Stomach (tissue), 8 donors: ENCODE measurements at regions not wholly inside any gene's neighbourhood (a gene's known extent, or its start where the extent isn't known, plus 50 kb on each side); places are given as distances from the start of the nearest gene placed in this dataset.

Experiments used
- DNase-seq, 2 donors: peaks; one replicate each; pipeline versions ENCODE4 v3.0.0 to v3.0.0-alpha.2; 2013 to 2019
- H3K27ac ChIP-seq, 5 donors: fragments of 200-600 bp in 4 of 5; sonication (generic) in 4 of 5; one replicate each; pipeline ENCODE4 v1.5.1; 2013 to 2019; ENCODE audit warnings: mild to moderate bottlenecking in 1 of 5, moderate library complexity in 1 of 5
- H3K27me3 ChIP-seq, 3 donors: fragments of 200-600 bp; sonication (generic); one replicate each; pipeline ENCODE4 v1.5.1; 2017 to 2019; ENCODE audit warnings: mixed run types in 1 of 3
- H3K36me3 ChIP-seq, 4 donors: fragments of 200-600 bp; sonication (generic); 1 replicate in 3 of 4; 2 replicates in 1 of 4; pipeline ENCODE4 v1.5.1; 2016 to 2019
- H3K4me1 ChIP-seq, 4 donors: fragments of 200-600 bp; sonication (generic); one replicate each; pipeline ENCODE4 v1.5.1; 2016 to 2019
- H3K4me3 ChIP-seq, 4 donors: fragments of 200-600 bp; sonication (generic) in 3 of 4; one replicate each; pipeline ENCODE4 v1.5.1; 2016 to 2019; ENCODE audit warnings: mild to moderate bottlenecking in 1 of 4
- H3K9me3 ChIP-seq, 4 donors: fragments of 200-600 bp; sonication (generic); one replicate each; pipeline ENCODE4 v1.5.1; 2016 to 2019
- EP300 ChIP-seq: sonication (generic); formaldehyde crosslinking; IDR thresholded peaks from one replicate; pipeline ENCODE4 v1.6.1; 2017; ENCODE audit warnings: antibody characterized with exemption
- POLR2A ChIP-seq, 4 donors: fragments of 450-650 bp; IDR thresholded peaks; one replicate each; pipeline ENCODE4 v1.6.1; 2016; ENCODE audit warnings: antibody characterized with exemption in 4 of 4, control low read depth in 2 of 4, mild to moderate bottlenecking in 1 of 4, moderate library complexity in 1 of 4
- POLR2AphosphoS5 ChIP-seq, 3 donors: sonication (generic); formaldehyde crosslinking; IDR thresholded peaks; one replicate each; pipeline ENCODE4 v1.6.1; 2016; ENCODE audit warnings: antibody characterized with exemption in 3 of 3
- WGBS, 5 donors: extraction: QIAGEN DNeasy Blood & Tissue Kit in 3 of 5; methylation state at CpG; one replicate each; pipeline versions ENCODE4 v1.1.5 to v1.1.7; 2013 to 2018; 5-methylcytosine and 5-hydroxymethylcytosine counted together
- intact Hi-C: fragments of 100-400 bp; cut with DNase I; formaldehyde crosslinking; loops from one replicate; pipeline ENCODE4 v1.15.1; 2023; ENCODE audit warnings: low total_unique reads
- TF ChIP-seq, protein P1 (sequence below), 7 experiments: fragments of 450-650 bp in 4 of 7; fragments of 200-600 bp in 3 of 7; sonication (generic) in 3 of 7; IDR thresholded peaks; one replicate each; pipeline ENCODE4 v1.5.1; 2016 to 2019; ENCODE audit warnings: antibody characterized with exemption in 7 of 7, control low read depth in 2 of 7, mild to moderate bottlenecking in 1 of 7
- donor health status: healthy with polysubstance abuse.
- donor health status: Bipolar disorder and iron deficiency.
- donor health status: healthy.

DNA sequence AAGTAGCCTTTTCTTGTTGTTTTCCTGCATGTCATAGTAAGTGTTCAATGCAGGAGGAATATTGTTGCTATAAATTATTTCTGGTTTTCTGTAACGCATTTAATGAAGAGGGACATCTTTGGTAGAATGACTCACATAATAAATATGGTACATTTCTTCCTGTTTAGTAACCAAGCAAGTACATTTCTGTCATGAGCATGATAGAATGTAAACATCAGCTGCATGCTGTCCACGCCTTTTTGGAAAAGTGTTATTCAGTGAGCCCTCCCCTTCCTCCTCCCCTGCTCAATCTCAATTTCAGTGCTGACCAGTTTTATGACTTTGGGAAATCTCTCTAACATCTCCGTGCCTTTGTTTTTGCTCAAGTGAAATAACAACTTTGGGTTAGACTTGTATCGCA lies 664.0 kb downstream of the XPNPEP1 start:
- Histone ChIP-seq H3K27ac (no peak overlapping the region), H3K4me1 (no peaks in the 10 kb centered on the region), H3K9me3 (peaks cover 0 to 11% (median 7%) of the 10 kb centered on the region in 4 donors), H3K4me3 (no peak overlapping the region), H3K36me3 (no peaks in the 10 kb centered on the region), H3K27me3 (no peaks in the 10 kb centered on the region)
- TF ChIP-seq, protein P1, sequence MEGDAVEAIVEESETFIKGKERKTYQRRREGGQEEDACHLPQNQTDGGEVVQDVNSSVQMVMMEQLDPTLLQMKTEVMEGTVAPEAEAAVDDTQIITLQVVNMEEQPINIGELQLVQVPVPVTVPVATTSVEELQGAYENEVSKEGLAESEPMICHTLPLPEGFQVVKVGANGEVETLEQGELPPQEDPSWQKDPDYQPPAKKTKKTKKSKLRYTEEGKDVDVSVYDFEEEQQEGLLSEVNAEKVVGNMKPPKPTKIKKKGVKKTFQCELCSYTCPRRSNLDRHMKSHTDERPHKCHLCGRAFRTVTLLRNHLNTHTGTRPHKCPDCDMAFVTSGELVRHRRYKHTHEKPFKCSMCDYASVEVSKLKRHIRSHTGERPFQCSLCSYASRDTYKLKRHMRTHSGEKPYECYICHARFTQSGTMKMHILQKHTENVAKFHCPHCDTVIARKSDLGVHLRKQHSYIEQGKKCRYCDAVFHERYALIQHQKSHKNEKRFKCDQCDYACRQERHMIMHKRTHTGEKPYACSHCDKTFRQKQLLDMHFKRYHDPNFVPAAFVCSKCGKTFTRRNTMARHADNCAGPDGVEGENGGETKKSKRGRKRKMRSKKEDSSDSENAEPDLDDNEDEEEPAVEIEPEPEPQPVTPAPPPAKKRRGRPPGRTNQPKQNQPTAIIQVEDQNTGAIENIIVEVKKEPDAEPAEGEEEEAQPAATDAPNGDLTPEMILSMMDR (IDR thresholded peaks at IDR 0.05), result no peak
- TF ChIP-seq EP300 (no peak), POLR2A (IDR thresholded peaks at IDR 0.05) (no peak), POLR2AphosphoS5 (IDR thresholded peaks at IDR 0.05) (no peak)
- intact Hi-C loops, result no loop called here
- 51 to 68% (median 58%) methylated on average over 4 of the region's 4 CpGs for WGBS, 5 donors
- DNase-seq, result peak in 1 of 2 donors; percentile 13

DNA sequence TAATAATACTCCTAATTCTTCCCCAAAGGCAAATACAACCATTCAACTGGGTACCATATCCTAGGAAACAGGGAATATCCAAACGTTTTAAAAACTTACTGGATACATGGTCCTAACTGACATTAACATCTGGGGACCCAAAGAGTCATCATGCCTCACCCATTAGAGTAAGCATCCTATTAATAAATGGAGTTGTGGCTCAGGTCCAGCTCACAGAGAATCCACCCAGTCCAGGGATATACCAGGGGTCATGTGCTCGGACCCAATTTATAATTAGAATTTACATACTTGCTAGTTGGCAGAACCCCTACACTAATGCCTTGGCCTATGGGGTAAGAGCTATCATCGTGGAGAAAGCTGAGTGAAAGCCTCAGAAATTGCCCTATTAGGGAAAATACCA lies 670.0 kb downstream of the XPNPEP1 start:
- no peaks in the 10 kb centered on the region for H3K27me3 ChIP-seq
- H3K4me1 ChIP-seq, result no peaks in the 10 kb centered on the region
- H3K9me3 ChIP-seq, result peaks cover 0 to 7% (median 0%) of the 10 kb centered on the region in 4 donors
- intact Hi-C loops, result no loop called here
- DNase-seq, result no peak
- H3K4me3 ChIP-seq, result no peak overlapping the region
- H3K36me3 ChIP-seq, result no peaks in the 10 kb centered on the region
- TF ChIP-seq EP300, result no peak
- WGBS, 5 donors, result 64 to 82% (median 72%) methylated on average over 3 of the region's 3 CpGs
- no peak overlapping the region for H3K27ac ChIP-seq

DNA sequence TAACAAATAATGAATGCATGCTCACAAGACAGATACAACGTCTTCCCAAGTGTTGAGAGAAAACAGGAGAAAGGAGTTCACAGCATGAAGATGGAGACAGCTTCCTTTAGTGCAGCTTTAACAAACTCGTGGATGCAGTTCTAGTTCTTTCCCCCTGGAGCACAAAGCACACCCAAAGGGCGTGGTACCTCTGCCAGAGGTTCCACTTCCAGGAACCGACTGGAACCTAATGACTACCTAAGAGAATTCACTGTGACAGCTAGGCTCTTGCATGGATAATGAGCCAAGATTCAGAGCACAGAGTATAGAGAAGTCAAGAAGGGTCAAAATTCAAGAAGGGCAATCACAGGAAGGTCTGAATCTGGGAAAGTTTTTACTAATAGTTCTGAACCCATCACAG lies 673.2 kb downstream of the XPNPEP1 start:
- no peaks in the 10 kb centered on the region for H3K36me3 ChIP-seq
- no peak for DNase-seq
- intact Hi-C loops, result no loop called here

DNA sequence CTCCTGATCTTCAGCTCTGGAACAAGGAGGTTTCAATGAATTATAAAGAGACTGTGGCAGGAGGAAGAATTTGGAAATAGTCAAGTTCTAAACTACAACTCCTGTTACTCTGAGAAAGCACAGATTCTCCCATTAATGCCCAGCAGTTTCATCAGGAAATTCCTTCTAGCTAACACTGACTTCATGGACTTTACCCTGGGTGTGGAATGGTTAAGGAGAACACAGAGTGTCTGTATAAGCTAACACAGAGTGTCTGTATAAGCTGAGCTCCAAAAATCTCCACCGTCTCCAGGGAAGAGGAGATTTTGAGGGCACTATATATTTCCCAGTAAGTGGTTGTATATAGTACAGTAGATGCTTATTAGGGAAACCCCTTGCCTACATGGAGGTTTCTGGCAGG lies 675.5 kb downstream of the XPNPEP1 start:
- TF ChIP-seq POLR2AphosphoS5 (IDR thresholded peaks at IDR 0.05) (no peak), EP300 (no peak), POLR2A (IDR thresholded peaks at IDR 0.05) (no peak)
- TF ChIP-seq, protein P1 (IDR thresholded peaks at IDR 0.05), result no peak
- intact Hi-C loops, result no loop called here
- Histone ChIP-seq H3K27me3 (no peaks in the 10 kb centered on the region), H3K4me1 (no peaks in the 10 kb centered on the region), H3K4me3 (no peak overlapping the region), H3K36me3 (no peaks in the 10 kb centered on the region), H3K9me3 (peaks cover 0 to 8% (median 0%) of the 10 kb centered on the region in 4 donors), H3K27ac (no peak overlapping the region)
- 33 to 56% (median 46%) methylated on average over 1 of the region's 1 CpG for WGBS, 5 donors
- peak in 1 of 2 donors; percentile 26 for DNase-seq

More for the DNA sequence above, 673.2 kb downstream of the XPNPEP1 start:
- Histone ChIP-seq H3K27me3 (no peaks in the 10 kb centered on the region), H3K4me1 (no peaks in the 10 kb centered on the region), H3K4me3 (no peak overlapping the region), H3K27ac (no peak overlapping the region), H3K9me3 (peaks cover 0 to 7% (median 0%) of the 10 kb centered on the region in 4 donors)
- 65 to 74% (median 67%) methylated on average over 4 of the region's 4 CpGs for WGBS, 5 donors
- no peak for TF ChIP-seq POLR2A (IDR thresholded peaks at IDR 0.05)
- TF ChIP-seq POLR2AphosphoS5 (IDR thresholded peaks at IDR 0.05), result no peak
- no peak for TF ChIP-seq EP300
- TF ChIP-seq, protein P1 (IDR thresholded peaks at IDR 0.05), result no peak

DNA sequence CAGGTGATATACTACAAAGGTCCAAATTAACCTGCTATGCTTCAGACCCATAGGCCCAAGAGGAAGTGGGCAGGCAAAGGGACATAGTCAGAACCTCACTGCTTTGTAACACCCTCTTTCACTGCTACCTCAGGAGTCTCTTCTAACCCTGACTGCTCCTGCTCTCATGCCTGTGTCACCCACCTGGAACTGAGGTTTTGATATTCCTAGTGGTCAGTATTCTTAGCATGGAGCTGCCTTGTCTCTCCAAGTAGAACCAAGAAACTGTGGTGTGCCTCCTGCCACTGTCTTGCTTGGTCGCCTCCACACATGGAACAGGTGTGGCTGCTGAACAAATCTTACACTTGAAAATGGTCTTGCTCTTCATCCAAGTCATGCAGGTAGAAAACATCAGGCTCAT lies 677.5 kb downstream of the XPNPEP1 start:
- DNase-seq, result no peak
- Histone ChIP-seq H3K4me1 (no peaks in the 10 kb centered on the region), H3K27me3 (no peaks in the 10 kb centered on the region), H3K4me3 (no peak overlapping the region), H3K36me3 (no peaks in the 10 kb centered on the region), H3K9me3 (peaks cover 0 to 11% (median 0%) of the 10 kb centered on the region in 4 donors), H3K27ac (no peak overlapping the region)
- WGBS, 5 donors, result 76 to 100% (median 89%) methylated on average over 1 of the region's 1 CpG
- intact Hi-C loops, result no loop called here
- TF ChIP-seq POLR2A (IDR thresholded peaks at IDR 0.05), result no peak
- no peak for TF ChIP-seq EP300
- TF ChIP-seq, protein P1 (IDR thresholded peaks at IDR 0.05), result no peak
- TF ChIP-seq POLR2AphosphoS5 (IDR thresholded peaks at IDR 0.05), result no peak
